Suprapubic skin (tissue), 4 donors: ENCODE measurements at regions not wholly inside any gene's neighbourhood (a gene's known extent, or its start where the extent isn't known, plus 50 kb on each side); places are given as distances from the start of the nearest gene placed in this dataset.

Experiments used
- DNase-seq, 2 donors: peaks; one replicate each; pipeline ENCODE4 v3.0.0-alpha.2; 2019; ENCODE audit warnings: low spot score in 2 of 2
- H3K27ac ChIP-seq: fragments of 200-600 bp; sonication (generic); one replicate; pipeline ENCODE4 v1.5.1; 2019
- H3K27me3 ChIP-seq: fragments of 200-600 bp; sonication (generic); one replicate; pipeline ENCODE4 v1.5.1; 2019
- H3K36me3 ChIP-seq: fragments of 200-600 bp; sonication (generic); one replicate; pipeline ENCODE4 v1.5.1; 2019
- H3K4me1 ChIP-seq: fragments of 200-600 bp; sonication (generic); one replicate; pipeline ENCODE4 v1.5.1; 2019
- H3K4me3 ChIP-seq: fragments of 200-600 bp; sonication (generic); one replicate; pipeline ENCODE4 v1.5.1; 2019; ENCODE audit warnings: mild to moderate bottlenecking
- H3K9me3 ChIP-seq: fragments of 200-600 bp; sonication (generic); one replicate; pipeline ENCODE4 v1.5.1; 2019
- CTCF ChIP-seq, 2 donors: fragments of 200-600 bp in 1 of 2; fragments of 450-650 bp in 1 of 2; sonication (generic) in 1 of 2; IDR thresholded peaks; one replicate each; pipeline ENCODE4 v1.5.1; 2016 to 2019; ENCODE audit warnings: antibody characterized with exemption in 2 of 2, mild to moderate bottlenecking in 1 of 2, moderate library complexity in 1 of 2
- EP300 ChIP-seq: sonication (generic); formaldehyde crosslinking; IDR thresholded peaks from one replicate; pipeline ENCODE4 v1.6.1; 2017; ENCODE audit warnings: antibody characterized with exemption
- POLR2A ChIP-seq, 2 donors: fragments of 450-650 bp; IDR thresholded peaks; one replicate each; pipeline ENCODE4 v1.6.1; 2017; ENCODE audit warnings: antibody characterized with exemption in 2 of 2, mild to moderate bottlenecking in 2 of 2, moderate library complexity in 2 of 2
- POLR2AphosphoS5 ChIP-seq, 3 donors: sonication (generic); formaldehyde crosslinking; IDR thresholded peaks; one replicate each; pipeline ENCODE4 v1.6.1; 2017; ENCODE audit warnings: antibody characterized with exemption in 3 of 3
- WGBS: methylation state at CpG from one replicate; pipeline ENCODE4 v1.1.5; 2018; 5-methylcytosine and 5-hydroxymethylcytosine counted together

DNA sequence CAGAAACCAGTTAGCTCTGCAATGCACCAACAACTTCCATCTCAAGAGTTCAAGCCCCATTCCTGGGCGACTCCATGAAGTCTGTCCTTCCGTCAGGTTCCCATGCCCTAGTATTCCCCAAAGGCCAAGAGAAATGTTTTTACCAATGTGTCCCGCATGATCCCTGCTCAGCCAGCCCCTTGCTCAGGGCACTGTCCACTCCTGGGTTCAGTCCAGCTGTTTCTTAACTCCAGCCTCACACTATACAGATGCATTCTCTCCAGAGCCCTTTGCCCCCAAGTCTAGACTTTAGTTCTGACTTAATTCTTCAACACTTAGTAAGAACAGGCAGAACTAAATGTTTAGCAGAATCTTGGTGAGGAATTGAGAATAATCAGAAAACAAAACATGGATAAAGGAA is 497.5 kb downstream of the SOX6 start:
- H3K27ac ChIP-seq = no peak overlapping the region
- peaks cover 3% of the 10 kb centered on the region for H3K27me3 ChIP-seq
- WGBS = 90% methylated on average over 3 of the region's 3 CpGs
- no peaks in the 10 kb centered on the region for H3K9me3 ChIP-seq
- TF ChIP-seq POLR2A (IDR thresholded peaks at IDR 0.05) = no peak
- TF ChIP-seq POLR2AphosphoS5 (IDR thresholded peaks at IDR 0.05) = no peak
- no peak for TF ChIP-seq EP300
- TF ChIP-seq CTCF (IDR thresholded peaks at IDR 0.05) = no peak
- no peak for DNase-seq
- H3K36me3 ChIP-seq = no peaks in the 10 kb centered on the region
- no peak overlapping the region for H3K4me3 ChIP-seq
- no peaks in the 10 kb centered on the region for H3K4me1 ChIP-seq

DNA sequence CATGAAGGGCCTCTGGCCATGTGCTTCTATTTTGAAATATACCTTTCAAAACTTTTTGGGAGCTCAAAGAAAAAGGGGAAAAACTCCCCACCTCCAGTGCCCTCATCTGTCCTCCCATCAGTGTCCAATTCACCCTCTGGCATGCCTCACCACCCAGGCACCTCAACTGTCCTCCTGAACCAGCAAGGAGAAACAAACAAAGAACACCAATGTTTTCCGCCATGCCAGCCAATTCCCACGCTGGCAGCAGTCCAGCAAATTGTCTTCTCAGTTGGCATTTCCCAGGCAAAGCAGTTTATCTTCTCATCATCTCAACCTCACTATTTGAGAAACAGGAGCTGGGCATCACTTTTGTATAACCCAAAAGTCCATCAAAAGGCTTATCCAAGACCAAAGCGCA is 496.9 kb downstream of the SOX6 start:
- Histone ChIP-seq H3K36me3 (no peaks in the 10 kb centered on the region), H3K27me3 (peaks cover 3% of the 10 kb centered on the region), H3K27ac (no peak overlapping the region), H3K4me1 (no peaks in the 10 kb centered on the region), H3K4me3 (no peak overlapping the region), H3K9me3 (no peaks in the 10 kb centered on the region)
- TF ChIP-seq CTCF (IDR thresholded peaks at IDR 0.05) = no peak
- no peak for TF ChIP-seq POLR2AphosphoS5 (IDR thresholded peaks at IDR 0.05)
- no peak for TF ChIP-seq POLR2A (IDR thresholded peaks at IDR 0.05)
- TF ChIP-seq EP300 = no peak
- no peak for DNase-seq
- WGBS = 89% methylated on average over 3 of the region's 3 CpGs

DNA sequence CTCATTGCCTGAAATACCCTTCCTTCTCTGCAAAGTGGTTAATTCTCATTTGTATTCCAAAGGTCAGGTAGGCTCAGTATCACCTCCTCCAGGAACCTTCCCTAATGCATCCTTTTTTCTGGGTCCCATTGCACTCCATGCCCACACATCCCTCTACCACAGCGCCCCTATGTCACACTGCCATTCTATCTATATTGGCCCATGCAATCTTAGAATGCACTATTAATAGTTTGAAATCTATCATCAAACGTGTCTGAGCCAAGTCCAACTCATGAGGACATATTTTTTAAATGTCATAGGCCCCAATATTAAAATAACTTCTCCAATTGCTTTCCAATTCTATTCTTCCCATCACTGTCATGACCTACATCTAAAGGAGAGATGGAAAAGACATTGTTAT is 495.1 kb downstream of the SOX6 start:
- WGBS = 80% methylated on average over 2 of the region's 2 CpGs
- DNase-seq = no peak
- Histone ChIP-seq H3K27me3 (peaks cover 3% of the 10 kb centered on the region), H3K9me3 (no peaks in the 10 kb centered on the region), H3K27ac (no peak overlapping the region), H3K36me3 (no peaks in the 10 kb centered on the region), H3K4me3 (no peak overlapping the region), H3K4me1 (peaks cover 11% of the 10 kb centered on the region)
- no peak for TF ChIP-seq CTCF (IDR thresholded peaks at IDR 0.05)
- no peak for TF ChIP-seq POLR2A (IDR thresholded peaks at IDR 0.05)
- TF ChIP-seq POLR2AphosphoS5 (IDR thresholded peaks at IDR 0.05) = no peak
- no peak for TF ChIP-seq EP300

GRCh38 chr11:15863411-15863810 is 492.9 kb downstream of the SOX6 start:
- WGBS = 56% methylated on average over 2 of the region's 2 CpGs
- no peaks in the 10 kb centered on the region for H3K36me3 ChIP-seq
- H3K9me3 ChIP-seq = no peaks in the 10 kb centered on the region
- no peak for TF ChIP-seq EP300
- no peak for TF ChIP-seq POLR2A (IDR thresholded peaks at IDR 0.05)
- no peak for TF ChIP-seq CTCF (IDR thresholded peaks at IDR 0.05)
- no peak for TF ChIP-seq POLR2AphosphoS5 (IDR thresholded peaks at IDR 0.05)
- H3K27me3 ChIP-seq = peaks cover 3% of the 10 kb centered on the region
- H3K4me1 ChIP-seq = peaks cover 12% of the 10 kb centered on the region
- DNase-seq = no peak
- H3K27ac ChIP-seq = no peak overlapping the region
- no peak overlapping the region for H3K4me3 ChIP-seq

DNA sequence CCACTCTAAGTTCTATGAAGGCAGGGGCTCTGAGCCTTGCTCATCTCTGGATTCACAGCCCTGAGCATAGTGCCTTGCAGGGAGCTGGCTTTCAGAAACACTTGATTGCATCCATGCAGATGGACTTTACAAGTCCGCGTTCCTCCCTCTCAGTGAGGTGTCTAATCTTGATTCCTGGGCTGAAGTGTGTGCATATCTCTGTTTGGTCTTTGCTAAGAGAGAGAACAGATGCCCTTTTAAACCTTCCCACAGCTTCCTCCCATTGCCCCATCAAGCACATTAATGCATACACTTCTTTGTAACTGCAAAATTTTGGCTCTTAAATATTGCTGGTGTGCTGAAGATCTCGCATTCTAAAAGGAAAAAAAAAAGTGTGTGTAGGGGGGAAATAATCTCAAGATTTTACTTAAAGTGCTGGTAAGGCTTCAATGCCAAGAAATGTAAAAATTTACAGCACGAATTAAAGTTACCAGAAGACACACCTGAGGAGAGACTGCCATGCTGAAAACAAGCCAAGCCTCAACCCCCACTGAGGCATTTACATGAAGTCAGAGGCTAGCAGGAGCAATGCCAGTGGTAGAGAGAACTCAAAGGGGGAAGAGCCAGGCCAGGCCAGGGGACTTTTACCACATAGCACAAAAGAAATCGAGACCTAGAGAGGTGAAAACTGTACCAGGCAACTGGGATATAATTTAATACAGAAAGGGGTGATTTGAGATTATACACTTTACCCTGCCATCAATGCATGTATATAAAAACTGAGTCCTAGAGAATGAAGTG is 492.1 kb downstream of the SOX6 start:
- H3K4me3 ChIP-seq = no peak overlapping the region
- no peaks in the 10 kb centered on the region for H3K36me3 ChIP-seq
- WGBS = 80% methylated on average over 5 of the region's 5 CpGs
- peaks cover 12% of the 10 kb centered on the region for H3K4me1 ChIP-seq
- H3K27ac ChIP-seq = no peak overlapping the region
- TF ChIP-seq EP300 (no peak), POLR2AphosphoS5 (IDR thresholded peaks at IDR 0.05) (no peak), POLR2A (IDR thresholded peaks at IDR 0.05) (no peak), CTCF (IDR thresholded peaks at IDR 0.05) (no peak)
- DNase-seq = no peak
- H3K27me3 ChIP-seq = peaks cover 2% of the 10 kb centered on the region
- no peaks in the 10 kb centered on the region for H3K9me3 ChIP-seq
